Spleen (tissue), 11 donors: ENCODE measurements at regions not wholly inside any gene's neighbourhood (a gene's known extent, or its start where the extent isn't known, plus 50 kb on each side); places are given as distances from the start of the nearest gene placed in this dataset.

Experiments used
- DNase-seq: peaks from one replicate; pipeline ENCODE4 v3.0.0-alpha.2; 2020
- H3K27ac ChIP-seq, 8 donors: fragments of 200-600 bp; sonication (generic) in 7 of 8; 1 replicate in 4 of 8; 2 replicates in 4 of 8; pipeline versions ENCODE4 v1.5.0 to v1.8.0; 2016 to 2021; ENCODE audit warnings: inconsistent platforms in 4 of 8, mild to moderate bottlenecking in 4 of 8, moderate library complexity in 1 of 8
- H3K27me3 ChIP-seq, 7 donors: fragments of 200-600 bp; sonication (generic) in 6 of 7; replicated peaks in 1 of 7; 1 replicate in 4 of 7; 2 replicates in 3 of 7; pipeline versions ENCODE4 v1.5.0 to v1.8.0; 2016 to 2021; ENCODE audit warnings: inconsistent platforms in 3 of 7, mild to moderate bottlenecking in 1 of 7
- H3K36me3 ChIP-seq, 6 donors: fragments of 200-600 bp; sonication (generic) in 5 of 6; 1 replicate in 4 of 6; 2 replicates in 2 of 6; pipeline versions ENCODE4 v1.5.0 to v1.8.0; 2016 to 2021; ENCODE audit warnings: inconsistent platforms in 2 of 6
- H3K4me1 ChIP-seq, 6 donors: fragments of 200-600 bp; sonication (generic) in 5 of 6; 1 replicate in 3 of 6; 2 replicates in 3 of 6; pipeline versions ENCODE4 v1.5.0 to v1.8.0; 2016 to 2021; ENCODE audit warnings: inconsistent platforms in 3 of 6
- H3K4me3 ChIP-seq, 8 donors: fragments of 200-600 bp; sonication (generic) in 7 of 8; 1 replicate in 4 of 8; 2 replicates in 4 of 8; pipeline versions ENCODE4 v1.5.0 to v1.8.0; 2016 to 2021; ENCODE audit warnings: inconsistent platforms in 4 of 8, mild to moderate bottlenecking in 4 of 8, moderate library complexity in 2 of 8
- H3K9me3 ChIP-seq, 8 donors: fragments of 200-600 bp; sonication (generic) in 7 of 8; 1 replicate in 4 of 8; 2 replicates in 4 of 8; pipeline versions ENCODE4 v1.5.0 to v1.8.0; 2016 to 2021; ENCODE audit warnings: inconsistent platforms in 4 of 8
- CTCF ChIP-seq, 11 experiments: fragments of 200-600 bp in 7 of 11; fragments of 450-650 bp in 4 of 11; sonication (generic) in 4 of 11; IDR thresholded peaks in 8 of 11; conservative IDR thresholded peaks in 3 of 11; 1 replicate in 7 of 11; 2 replicates in 4 of 11; pipeline versions ENCODE4 v1.4.0 to v1.8.0; 2016 to 2021; ENCODE audit warnings: antibody characterized with exemption in 11 of 11, inconsistent platforms in 4 of 11, mild to moderate bottlenecking in 1 of 11
- POLR2A ChIP-seq, 3 donors: fragments of 450-650 bp; IDR thresholded peaks; one replicate each; pipeline ENCODE4 v1.5.1; 2017; ENCODE audit warnings: antibody characterized with exemption in 3 of 3, mild to moderate bottlenecking in 1 of 3
- POLR2AphosphoS5 ChIP-seq, 3 donors: sonication (generic); formaldehyde crosslinking; IDR thresholded peaks; one replicate each; pipeline ENCODE4 v1.5.1; 2017; ENCODE audit warnings: antibody characterized with exemption in 3 of 3
- WGBS, 5 donors: extraction: QIAGEN DNeasy Blood & Tissue Kit in 3 of 5; methylation state at CpG; one replicate each; pipeline versions ENCODE4 v1.1.5 to v1.1.7; 2013 to 2018; 5-methylcytosine and 5-hydroxymethylcytosine counted together
- intact Hi-C: fragments of 100-400 bp; cut with DNase I; formaldehyde crosslinking; loops from one replicate; pipeline ENCODE4 v1.15.0; 2023; ENCODE audit warnings: low total_unique reads
- donor health status: healthy with polysubstance abuse.
- donor health status: DM: no; HTN: no; CAD: no; lungs with moderate emphysema.
- donor health status: DM: no; HTN: no; CAD: no.
- donor health status: Bipolar disorder and iron deficiency.
- donor health status: healthy.
- donor health status: DM: no; HTN: no; CAD: no.
- donor health status: DM: yes; HTN: yes; CAD: no.

- Histone ChIP-seq H3K36me3 (no peaks in the 10 kb centered on the region), H3K27ac (no peak overlapping the region), H3K27me3 (peaks cover 0 to 63% (median 26%) of the 10 kb centered on the region in 7 donors), H3K9me3 (peaks cover 0 to 32% (median 20%) of the 10 kb centered on the region in 8 donors), H3K4me1 (peaks cover 0 to 7% (median 3%) of the 10 kb centered on the region in 6 donors), H3K4me3 (no peak overlapping the region)
- DNase-seq: no peak
- TF ChIP-seq POLR2A (IDR thresholded peaks at IDR 0.05) (no peak), CTCF (IDR thresholded peaks at IDR 0.05 in 8 of 11, conservative IDR thresholded peaks at IDR 0.05 in 3 of 11) (no peak), POLR2AphosphoS5 (IDR thresholded peaks at IDR 0.05) (no peak)
- intact Hi-C loops: no loop called here
- WGBS, 5 donors: 60 to 66% (median 65%) methylated on average over 7 of the region's 7 CpGs
Measured at GRCh38 chr9:126217797-126218196, 108.8 kb upstream of the MVB12B start.

- H3K9me3 ChIP-seq: peaks cover 0 to 25% (median 13%) of the 10 kb centered on the region in 8 donors
- H3K36me3 ChIP-seq: no peaks in the 10 kb centered on the region
- intact Hi-C loops: no loop called here
- H3K27me3 ChIP-seq: peaks cover 0 to 70% (median 33%) of the 10 kb centered on the region in 7 donors
- DNase-seq: no peak
- H3K27ac ChIP-seq: no peak overlapping the region
- H3K4me3 ChIP-seq: no peak overlapping the region
- peaks cover 0 to 9% (median 3%) of the 10 kb centered on the region in 6 donors for H3K4me1 ChIP-seq
- WGBS, 5 donors: 82 to 87% (median 85%) methylated on average over 10 of the region's 10 CpGs
- TF ChIP-seq CTCF (IDR thresholded peaks at IDR 0.05 in 8 of 11, conservative IDR thresholded peaks at IDR 0.05 in 3 of 11) (no peak), POLR2AphosphoS5 (IDR thresholded peaks at IDR 0.05) (no peak), POLR2A (IDR thresholded peaks at IDR 0.05) (no peak)
Measured at GRCh38 chr9:126218359-126219125, 108.1 kb upstream of the MVB12B start.

GRCh38 chr9:126219166-126219565 lies 107.5 kb upstream of the MVB12B start:
- Histone ChIP-seq H3K36me3 (no peaks in the 10 kb centered on the region), H3K27ac (no peak overlapping the region), H3K4me1 (peaks cover 0 to 9% (median 3%) of the 10 kb centered on the region in 6 donors), H3K9me3 (peaks cover 0 to 18% (median 6%) of the 10 kb centered on the region in 8 donors), H3K4me3 (no peak overlapping the region), H3K27me3 (peaks cover 0 to 77% (median 35%) of the 10 kb centered on the region in 7 donors)
- TF ChIP-seq POLR2AphosphoS5 (IDR thresholded peaks at IDR 0.05) (no peak), POLR2A (IDR thresholded peaks at IDR 0.05) (no peak), CTCF (IDR thresholded peaks at IDR 0.05 in 8 of 11, conservative IDR thresholded peaks at IDR 0.05 in 3 of 11) (no peak)
- 72 to 92% (median 89%) methylated on average over 2 of the region's 2 CpGs for WGBS, 5 donors
- DNase-seq: no peak
- intact Hi-C loops: no loop called here

- Histone ChIP-seq H3K9me3 (peaks cover 0 to 13% (median 2%) of the 10 kb centered on the region in 8 donors), H3K27ac (no peak overlapping the region), H3K36me3 (no peaks in the 10 kb centered on the region), H3K4me1 (peaks cover 0 to 9% (median 3%) of the 10 kb centered on the region in 6 donors), H3K4me3 (no peak overlapping the region), H3K27me3 (peaks cover 0 to 82% (median 35%) of the 10 kb centered on the region in 7 donors)
- no peak for TF ChIP-seq POLR2AphosphoS5 (IDR thresholded peaks at IDR 0.05)
- no peak for TF ChIP-seq CTCF (IDR thresholded peaks at IDR 0.05 in 8 of 11, conservative IDR thresholded peaks at IDR 0.05 in 3 of 11)
- no peak for TF ChIP-seq POLR2A (IDR thresholded peaks at IDR 0.05)
- DNase-seq: no peak
- WGBS, 5 donors: 79 to 88% (median 87%) methylated on average over 10 to 11 of the region's 11 CpGs
- intact Hi-C loops: no loop called here
Measured at GRCh38 chr9:126219648-126220063, 107.0 kb upstream of the MVB12B start.
